Loucy (cell line): ENCODE measurements at regions not wholly inside any gene's neighbourhood (a gene's known extent, or its start where the extent isn't known, plus 50 kb on each side); places are given as distances from the start of the nearest gene placed in this dataset.

Source experiments
- CTCF ChIP-seq: fragments of 200-600 bp; sonication (generic); conservative IDR thresholded peaks from 2 replicates; pipeline ENCODE4 v1.5.1; 2014; ENCODE audit warnings: mild to moderate bottlenecking, antibody characterized with exemption, low read length
- EZH2phosphoT487 ChIP-seq: fragments of 200-600 bp; IDR thresholded peaks from 2 replicates; pipeline ENCODE4 v1.6.1; 2018; ENCODE audit warnings: antibody characterized with exemption, mild to moderate bottlenecking, moderate library complexity, borderline replicate concordance

GRCh38 chr2:41355794-41356193 is 692.0 kb upstream of the PKDCC start:
- TF ChIP-seq CTCF (no peak), EZH2phosphoT487 (no peak)
